Ovary (tissue), 7 donors: ENCODE measurements at regions not wholly inside any gene's neighbourhood (a gene's known extent, or its start where the extent isn't known, plus 50 kb on each side); places are given as distances from the start of the nearest gene placed in this dataset.

Experiments used
- DNase-seq, 5 donors: peaks; one replicate each; pipeline ENCODE4 v3.0.0-alpha.2; 2019 to 2020
- H3K27ac ChIP-seq, 2 donors: fragments of 200-600 bp; one replicate each; pipeline versions ENCODE4 v1.5.1 to v1.8.0; 2019 to 2022
- H3K27me3 ChIP-seq: fragments of 200-600 bp; one replicate; pipeline ENCODE4 v1.8.0; 2022
- H3K36me3 ChIP-seq: fragments of 200-600 bp; sonication (generic); one replicate; pipeline ENCODE4 v1.5.1; 2019
- H3K4me1 ChIP-seq: one replicate; pipeline ENCODE4 v1.8.1; 2013; ENCODE audit warnings: mild to moderate bottlenecking, moderate library complexity; ENCODE audit not compliant: insufficient read depth
- H3K4me3 ChIP-seq: fragments of 200-600 bp; sonication (generic); one replicate; pipeline ENCODE4 v1.5.1; 2017
- H3K9me3 ChIP-seq, 2 donors: fragments of 200-600 bp in 1 of 2; sonication (generic) in 1 of 2; one replicate each; pipeline versions ENCODE4 v1.5.1 to v1.8.1; 2013 to 2019; ENCODE audit warnings: mild to moderate bottlenecking in 1 of 2, moderate library complexity in 1 of 2
- CTCF ChIP-seq, 3 donors: fragments of 450-650 bp in 2 of 3; fragments of 200-600 bp in 1 of 3; IDR thresholded peaks; one replicate each; pipeline versions ENCODE4 v1.5.1 to v1.8.0; 2016 to 2022; ENCODE audit warnings: antibody characterized with exemption in 3 of 3, mild to moderate bottlenecking in 1 of 3
- EP300 ChIP-seq: sonication (generic); formaldehyde crosslinking; IDR thresholded peaks from one replicate; pipeline ENCODE4 v1.6.1; 2017; ENCODE audit warnings: antibody characterized with exemption
- POLR2A ChIP-seq: fragments of 450-650 bp; IDR thresholded peaks from one replicate; pipeline ENCODE4 v1.6.1; 2017; ENCODE audit warnings: antibody characterized with exemption, mild to moderate bottlenecking, moderate library complexity
- WGBS, 3 donors: extraction: QIAGEN DNeasy Blood & Tissue Kit in 1 of 3; methylation state at CpG; one replicate each; pipeline versions ENCODE4 v1.1.5 to v1.1.7; 2013 to 2017; 5-methylcytosine and 5-hydroxymethylcytosine counted together
- intact Hi-C, 4 donors: fragments of 100-400 bp; cut with DNase I; formaldehyde crosslinking; loops; one replicate each; pipeline versions ENCODE4 v1.11.0 to v1.15.1; 2022 to 2023
- donor health status: DM: no; HTN: no; CAD: no; lungs with moderate emphysema.
- donor health status: DM: no; HTN: no; CAD: no.
- donor health status: Bipolar disorder and iron deficiency.
- donor health status: DM: no; HTN: no; CAD: no.
- donor health status: DM: yes; HTN: yes; CAD: no.

GRCh38 chr4:151874328-151874727 lies 113.5 kb upstream of the GATB start:
- no peak overlapping the region for H3K4me3 ChIP-seq
- H3K27ac ChIP-seq = no peak overlapping the region
- H3K9me3 ChIP-seq = no peaks in the 10 kb centered on the region
- H3K4me1 ChIP-seq = no peaks in the 10 kb centered on the region
- no peaks in the 10 kb centered on the region for H3K27me3 ChIP-seq
- WGBS, 3 donors = 41 to 47% (median 45%) methylated on average over 3 of the region's 3 CpGs
- intact Hi-C loops = no loop called here
- DNase-seq = no peak
- no peak for TF ChIP-seq CTCF (IDR thresholded peaks at IDR 0.05)
- no peak for TF ChIP-seq POLR2A
- no peak for TF ChIP-seq EP300
- H3K36me3 ChIP-seq = no peaks in the 10 kb centered on the region

- Histone ChIP-seq H3K27ac (no peak overlapping the region), H3K4me3 (no peak overlapping the region), H3K9me3 (no peaks in the 10 kb centered on the region), H3K36me3 (no peaks in the 10 kb centered on the region), H3K27me3 (no peaks in the 10 kb centered on the region), H3K4me1 (no peaks in the 10 kb centered on the region)
- 23 to 44% (median 43%) methylated on average over 4 of the region's 4 CpGs for WGBS, 3 donors
- TF ChIP-seq EP300 (no peak), CTCF (IDR thresholded peaks at IDR 0.05) (no peak)
- no peak for DNase-seq
- intact Hi-C loops = no loop called here
Observed at GRCh38 chr4:151866592-151866918, 105.7 kb upstream of the GATB start.

DNA sequence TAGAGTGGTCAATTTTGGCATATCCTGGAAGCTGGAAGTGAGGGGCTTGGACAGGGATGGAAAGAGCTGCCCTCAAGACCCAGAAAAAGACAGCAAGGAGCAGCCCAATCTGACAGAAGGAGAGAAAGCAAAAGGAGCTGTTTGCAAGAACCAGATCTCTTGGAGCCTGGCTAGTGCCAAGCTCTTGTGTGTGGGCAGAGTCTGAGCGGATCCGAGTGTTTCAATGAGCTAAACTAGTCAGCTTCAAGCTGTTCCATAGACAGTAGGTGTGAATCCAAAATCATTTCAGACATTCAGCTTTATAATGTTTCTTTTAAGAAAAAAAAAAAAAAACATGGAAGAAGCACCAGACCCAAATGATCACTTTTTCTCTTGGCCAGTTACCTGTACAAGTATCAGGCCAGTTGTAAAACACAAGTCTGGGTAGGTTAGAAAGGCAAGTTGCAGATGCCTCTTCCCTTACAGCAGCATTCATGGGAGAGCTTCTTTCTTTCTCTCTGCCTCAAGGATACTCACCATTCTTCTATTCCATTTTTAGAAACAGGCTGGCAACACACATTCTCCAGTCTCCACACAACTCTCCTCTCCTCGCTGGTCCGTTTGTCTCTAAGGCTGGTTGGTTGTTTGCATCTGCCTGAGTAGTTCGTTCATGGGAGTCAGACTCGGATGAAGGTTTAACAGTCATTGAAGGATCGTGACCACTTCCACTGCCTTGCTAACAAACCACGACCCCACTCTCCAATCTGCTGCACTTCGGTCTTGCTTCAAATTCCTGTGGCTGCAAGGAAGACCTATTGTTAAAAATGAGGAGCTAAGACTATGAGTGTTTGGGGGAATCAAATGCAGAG lies 105.2 kb upstream of the GATB start:
- no peak for TF ChIP-seq POLR2A
- TF ChIP-seq CTCF (IDR thresholded peaks at IDR 0.05) = no peak
- TF ChIP-seq EP300 = no peak
- Histone ChIP-seq H3K9me3 (no peaks in the 10 kb centered on the region), H3K4me1 (no peaks in the 10 kb centered on the region), H3K27me3 (no peaks in the 10 kb centered on the region), H3K36me3 (no peaks in the 10 kb centered on the region), H3K4me3 (no peak overlapping the region), H3K27ac (no peak overlapping the region)
- intact Hi-C loops = no loop called here
- 42 to 61% (median 50%) methylated on average over 9 of the region's 9 CpGs for WGBS, 3 donors
- no peak for DNase-seq

DNA sequence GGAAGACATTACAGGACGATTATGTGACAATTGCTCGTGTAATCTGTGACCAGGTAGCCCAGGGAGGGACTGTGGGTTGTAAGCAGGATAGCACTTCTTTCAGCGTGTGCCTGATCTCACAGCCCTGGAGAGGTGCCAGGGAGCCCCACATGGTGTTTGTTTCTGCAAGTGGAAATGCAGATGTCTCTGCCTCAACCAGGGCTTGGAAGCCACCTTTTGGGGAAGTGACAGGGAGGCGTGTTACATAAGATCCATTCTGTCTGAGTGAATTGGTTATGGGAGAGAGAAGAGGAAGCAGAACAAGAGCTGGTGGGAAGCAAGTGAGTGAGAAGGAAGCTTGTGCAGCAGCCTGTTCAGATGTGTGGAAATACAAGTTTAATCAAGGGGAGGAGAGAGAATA lies 104.5 kb upstream of the GATB start:
- Histone ChIP-seq H3K27me3 (no peaks in the 10 kb centered on the region), H3K27ac (no peak overlapping the region), H3K4me3 (no peak overlapping the region), H3K36me3 (no peaks in the 10 kb centered on the region), H3K9me3 (no peaks in the 10 kb centered on the region), H3K4me1 (no peaks in the 10 kb centered on the region)
- peak in 2 of 5 donors; percentile 21 to 37 for DNase-seq
- whole genome bisulfite sequencing, 3 donors = 25 to 30% (median 30%) methylated on average over 4 of the region's 4 CpGs
- intact Hi-C loops = no loop called here
- no peak for TF ChIP-seq POLR2A
- no peak for TF ChIP-seq CTCF (IDR thresholded peaks at IDR 0.05)
- no peak for TF ChIP-seq EP300
